ENCODE measurements at regions not wholly inside any gene's neighbourhood (a gene's known extent, or its start where the extent isn't known, plus 50 kb on each side); places are given as distances from the start of the nearest gene placed in this dataset.
A peak's percentile ranks its signal among the peaks of the same experiment; 100 is the strongest.
"Not testable (repeated sequence)": the region's sequence is repeated elsewhere in the genome, so short reads cannot be mapped to it uniquely, and the experiment has no call there.

- TF ChIP-seq POLR2A (IDR thresholded peaks at IDR 0.05) (no peak), CTCF (IDR thresholded peaks at IDR 0.05) (no peak)
- Histone ChIP-seq H3K4me1 (no peaks in the 10 kb centered on the region), H3K4me3 (no peak overlapping the region), H3K36me3 (no peaks in the 10 kb centered on the region), H3K9me3 (no peaks in the 10 kb centered on the region), H3K27me3 (no peaks in the 10 kb centered on the region), H3K27ac (no peak overlapping the region)
- DNase-seq, result no peak
- intact Hi-C loops (cut with DNase I; ENCODE audit: low total_unique reads), result no loop called here
These were observed 2695.0 kb upstream of the DEFB115 start for GRCh38 chr20:28562510-28562898.

DNA sequence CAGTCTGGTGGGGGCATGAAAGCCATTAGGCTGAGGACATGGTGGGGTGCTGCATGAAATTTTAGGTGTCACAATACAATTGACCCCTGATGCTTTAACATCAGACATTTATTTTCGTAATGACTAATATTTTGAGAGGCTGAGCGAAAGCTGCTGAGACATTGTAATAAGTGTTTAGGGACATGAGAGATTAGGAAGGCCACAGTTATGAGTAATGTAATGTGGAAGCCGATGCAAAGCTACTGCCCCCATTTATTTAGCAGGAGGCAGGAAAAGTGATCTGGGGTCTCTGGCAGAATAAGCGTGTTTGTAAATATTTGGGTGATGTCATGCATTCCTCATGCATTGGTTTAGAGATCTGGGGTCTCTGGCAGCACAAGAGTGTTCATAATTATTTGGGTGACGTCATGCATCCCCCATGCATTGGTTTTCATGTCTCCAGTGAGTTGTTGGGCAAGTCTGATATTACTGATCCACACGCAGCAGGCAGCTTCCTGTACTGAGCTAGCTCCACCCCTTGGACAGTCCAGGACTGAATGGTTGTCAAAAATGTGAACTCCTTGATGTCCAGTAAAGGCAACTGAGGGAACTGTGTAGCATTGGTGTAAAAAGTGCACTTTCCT, 2694.5 kb upstream of the DEFB115 start:
- H3K9me3 ChIP-seq; H3K36me3 ChIP-seq; H3K4me1 ChIP-seq; H3K27ac ChIP-seq; H3K4me3 ChIP-seq; intact Hi-C loops (cut with DNase I; ENCODE audit: low total_unique reads); DNase-seq; H3K27me3 ChIP-seq: not testable (repeated sequence)

DNA sequence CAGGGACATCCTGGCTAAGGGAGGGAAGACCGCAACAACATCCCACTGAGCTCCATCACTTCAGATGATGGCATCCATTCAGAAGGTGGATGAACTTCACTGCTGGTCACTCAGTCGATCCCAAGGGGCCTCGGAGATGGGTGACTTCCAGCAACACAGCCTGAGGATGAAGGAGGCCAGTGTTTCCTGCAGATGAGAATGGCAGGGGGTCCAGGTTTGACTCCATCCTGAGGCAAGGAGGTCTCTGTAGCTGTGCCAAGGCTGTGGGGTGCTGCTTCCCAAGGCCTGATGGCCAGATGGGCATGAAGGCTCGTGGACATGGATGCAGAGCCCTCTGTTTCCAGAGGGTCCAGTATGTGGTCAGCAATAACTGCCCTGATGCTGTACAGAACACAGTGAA, 2693.4 kb upstream of the DEFB115 start:
- H3K4me3 ChIP-seq; H3K27me3 ChIP-seq; DNase-seq; H3K9me3 ChIP-seq; H3K4me1 ChIP-seq; H3K36me3 ChIP-seq; intact Hi-C loops (cut with DNase I; ENCODE audit: low total_unique reads); H3K27ac ChIP-seq: not testable (repeated sequence)

- H3K27me3 ChIP-seq; H3K36me3 ChIP-seq; H3K9me3 ChIP-seq; DNase-seq; H3K4me1 ChIP-seq; intact Hi-C loops (cut with DNase I; ENCODE audit: low total_unique reads); H3K4me3 ChIP-seq; H3K27ac ChIP-seq: not testable (repeated sequence)
These were observed 2692.6 kb upstream of the DEFB115 start for GRCh38 chr20:28564688-28565463.

DNA sequence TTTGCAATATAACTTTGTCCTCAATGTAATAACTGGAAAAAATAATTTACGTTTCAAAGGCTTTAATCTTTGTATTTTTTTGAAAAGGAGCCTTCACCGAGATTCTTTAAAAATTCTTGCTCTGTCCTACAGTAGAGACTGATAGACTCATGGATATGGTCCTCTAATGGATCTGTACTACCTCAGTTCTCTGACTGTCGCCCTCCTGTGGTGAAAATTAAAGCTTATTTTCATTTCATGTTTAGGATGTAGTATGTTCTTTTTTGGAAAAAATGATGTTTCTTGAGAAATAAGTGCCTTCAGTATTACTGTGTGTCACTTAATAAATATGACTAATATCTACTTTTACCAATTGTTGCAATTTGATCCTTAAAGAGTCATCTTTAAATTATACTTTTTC, 2681.5 kb upstream of the DEFB115 start:
- H3K4me1 ChIP-seq; H3K27me3 ChIP-seq; H3K4me3 ChIP-seq; DNase-seq; intact Hi-C loops (cut with DNase I; ENCODE audit: low total_unique reads); H3K27ac ChIP-seq; H3K9me3 ChIP-seq; H3K36me3 ChIP-seq: not testable (repeated sequence)

- H3K27me3 ChIP-seq; H3K27ac ChIP-seq; H3K36me3 ChIP-seq; intact Hi-C loops (cut with DNase I; ENCODE audit: low total_unique reads); DNase-seq; H3K9me3 ChIP-seq; H3K4me3 ChIP-seq; H3K4me1 ChIP-seq: not testable (repeated sequence)
These were observed 2665.8 kb upstream of the DEFB115 start for GRCh38 chr20:28591680-28592079.

- intact Hi-C loops (cut with DNase I; ENCODE audit: low total_unique reads), result not testable (repeated sequence)
These were observed 2664.1 kb upstream of the DEFB115 start for GRCh38 chr20:28593383-28593782.

DNA sequence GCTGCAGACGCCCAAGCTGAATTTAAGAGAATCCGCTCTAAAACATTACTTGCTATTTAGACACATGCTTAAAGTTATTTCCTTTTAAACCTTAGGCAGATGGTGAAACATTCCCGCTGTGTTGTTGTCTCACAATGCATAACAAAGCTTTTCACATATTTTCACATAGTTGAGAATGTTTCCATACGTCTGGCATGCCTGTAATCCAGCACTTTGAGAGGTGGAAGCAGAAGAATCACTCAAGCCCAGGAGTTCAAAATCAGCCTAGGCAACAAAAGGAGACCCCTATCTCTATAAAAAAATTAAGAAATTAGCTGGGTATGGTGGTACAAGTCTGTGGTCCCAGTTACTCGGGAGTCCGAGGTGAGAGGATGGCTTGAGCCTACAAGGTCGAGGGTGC, 2663.0 kb upstream of the DEFB115 start:
- H3K4me3 ChIP-seq; H3K36me3 ChIP-seq; H3K27me3 ChIP-seq; H3K27ac ChIP-seq; H3K4me1 ChIP-seq; intact Hi-C loops (cut with DNase I; ENCODE audit: low total_unique reads); H3K9me3 ChIP-seq; DNase-seq: not testable (repeated sequence)

More at GRCh38 chr20:28593383-28593782, 2664.1 kb upstream of the DEFB115 start:
- H3K9me3 ChIP-seq, DNase-seq, H3K4me1 ChIP-seq, H3K36me3 ChIP-seq, H3K27me3 ChIP-seq, H3K27ac ChIP-seq, H3K4me3 ChIP-seq: not testable (repeated sequence)

DNA sequence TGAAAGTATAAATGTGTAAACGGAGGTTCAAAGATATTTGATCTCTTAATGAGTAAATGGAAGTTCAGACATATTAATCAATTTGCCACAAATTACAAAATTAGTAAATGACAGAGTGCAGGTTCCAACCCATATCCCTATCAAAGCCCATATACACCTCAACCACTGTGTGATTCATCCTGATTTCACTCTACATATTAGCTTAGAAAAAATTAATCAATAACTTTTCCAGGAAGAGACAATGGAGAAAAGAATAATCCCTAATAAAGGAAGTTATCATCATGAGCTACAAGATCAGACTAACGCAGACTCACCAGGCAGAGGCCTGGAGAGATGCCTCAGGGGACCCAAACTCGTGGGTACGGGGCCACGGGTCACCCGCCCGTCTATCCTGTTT, 2655.5 kb upstream of the DEFB115 start:
- H3K27me3 ChIP-seq; intact Hi-C loops (cut with DNase I; ENCODE audit: low total_unique reads); H3K9me3 ChIP-seq; H3K4me1 ChIP-seq; H3K36me3 ChIP-seq; DNase-seq: not testable (repeated sequence)
- Histone ChIP-seq H3K27ac (peak overlapping the region in 1 of 2 donors; percentile 78), H3K4me3 (peak overlapping the region; percentile 50 to 66)

Data from uterus (tissue), 3 donors.